BJ (cell line): ENCODE measurements at regions not wholly inside any gene's neighbourhood (a gene's known extent, or its start where the extent isn't known, plus 50 kb on each side); places are given as distances from the start of the nearest gene placed in this dataset.

Experiments used
- CTCF ChIA-PET: fragments of 350-600 bp; formaldehyde crosslinking; extraction: SDS; loops from one replicate; lab custom pipeline; 2021; ENCODE audit warnings: antibody characterized with exemption, inconsistent platforms; lab: Yijun Ruan, JAX
- POLR2A ChIA-PET: fragments of 300-600 bp; sonication (Branson Sonifier 250); formaldehyde crosslinking; extraction: SDS; loops from one replicate; lab custom pipeline; 2021; ENCODE audit warnings: antibody characterized with exemption; lab: Charles Lee
- DNase-seq: peaks from one replicate; pipeline ENCODE4 v3.0.0-alpha.2; 2011; ENCODE audit warnings: low read depth
- H3K27me3 ChIP-seq: 2 replicates; pipeline ENCODE4 v1.6.0; 2011; ENCODE audit warnings: low read length; ENCODE audit not compliant: control insufficient read depth, insufficient read depth
- H3K36me3 ChIP-seq: 2 replicates; pipeline ENCODE4 v1.5.1; 2011; ENCODE audit warnings: low read length; ENCODE audit not compliant: control insufficient read depth, insufficient read depth
- H3K4me3 ChIP-seq: 2 replicates; pipeline ENCODE4 v1.5.1; 2011; ENCODE audit warnings: low read depth, mild to moderate bottlenecking, control low read depth, low read length
- CTCF ChIP-seq: IDR thresholded peaks from 2 replicates; pipeline ENCODE4 v1.5.1; 2011; ENCODE audit warnings: low read depth, mild to moderate bottlenecking, control low read depth, inconsistent platforms, low read length, moderate library complexity; ENCODE audit not compliant: insufficient read depth

GRCh38 chr1:221849110-221849509 lies 107.2 kb upstream of the DUSP10 start:
- CTCF ChIA-PET = no interaction called here

GRCh38 chr1:221847676-221848075 lies 105.8 kb upstream of the DUSP10 start:
- Histone ChIP-seq H3K27me3 (no peaks in the 10 kb centered on the region), H3K4me3 (no peak overlapping the region), H3K36me3 (no peaks in the 10 kb centered on the region)
- ChIA-PET CTCF (interaction anchor here (1.3 to 2.1 kb wide), 2 partner anchors 17 to 23 kb away, joined by 4 read pairs; no protein-coding TSS in a partner anchor), POLR2A (no interaction called here)
- no peak for TF ChIP-seq CTCF
- no peak for DNase-seq

More at GRCh38 chr1:221849110-221849509, 107.2 kb upstream of the DUSP10 start:
- H3K4me3 ChIP-seq = no peak overlapping the region
- POLR2A ChIA-PET = no interaction called here
- no peaks in the 10 kb centered on the region for H3K36me3 ChIP-seq
- no peak for DNase-seq
- H3K27me3 ChIP-seq = no peaks in the 10 kb centered on the region
- no peak for TF ChIP-seq CTCF

- Histone ChIP-seq H3K4me3 (no peak overlapping the region), H3K36me3 (no peaks in the 10 kb centered on the region), H3K27me3 (no peaks in the 10 kb centered on the region)
- ChIA-PET POLR2A (interaction anchor here (0.6 kb wide), 1 partner anchor 29 kb away, joined by 4 read pairs; no protein-coding TSS in a partner anchor), CTCF (interaction anchor here (0.6 to 2.1 kb wide), 3 partner anchors 8 to 292 kb away, joined by 3 to 8 read pairs (median 4); no protein-coding TSS in a partner anchor)
- DNase-seq = no peak
- no peak for TF ChIP-seq CTCF
These were observed 103.9 kb upstream of the DUSP10 start for GRCh38 chr1:221845650-221846371.

- DNase-seq = no peak
- no peak overlapping the region for H3K4me3 ChIP-seq
- H3K27me3 ChIP-seq = no peaks in the 10 kb centered on the region
- TF ChIP-seq CTCF = no peak
- ChIA-PET CTCF (no interaction called here), POLR2A (no interaction called here)
- H3K36me3 ChIP-seq = no peaks in the 10 kb centered on the region
These were observed 100.1 kb upstream of the DUSP10 start for GRCh38 chr1:221841983-221842335.

- Histone ChIP-seq H3K36me3 (no peaks in the 10 kb centered on the region), H3K4me3 (no peak overlapping the region), H3K27me3 (no peaks in the 10 kb centered on the region)
- DNase-seq = peak; percentile 47
- POLR2A ChIA-PET = no interaction called here
- CTCF ChIA-PET = interaction anchor here (0.6 to 1.9 kb wide), 2 partner anchors 13 to 35 kb away, joined by 3 to 5 read pairs; no protein-coding TSS in a partner anchor
- no peak for TF ChIP-seq CTCF
These were observed 99.5 kb upstream of the DUSP10 start for GRCh38 chr1:221841251-221841982.
